HG03095 (cell line): ENCODE measurements at regions not wholly inside any gene's neighbourhood (a gene's known extent, or its start where the extent isn't known, plus 50 kb on each side); places are given as distances from the start of the nearest gene placed in this dataset.
"Not testable (repeated sequence)": the region's sequence is repeated elsewhere in the genome, so short reads cannot be mapped to it uniquely, and the experiment has no call there.

Experiments used
- ATAC-seq: cut with Tn5 transposase; IDR thresholded peaks from one replicate; pipeline ENCODE4 v1.9.1; 2021; ENCODE audit warnings: moderate library complexity; ENCODE audit not compliant: unreplicated experiment

DNA sequence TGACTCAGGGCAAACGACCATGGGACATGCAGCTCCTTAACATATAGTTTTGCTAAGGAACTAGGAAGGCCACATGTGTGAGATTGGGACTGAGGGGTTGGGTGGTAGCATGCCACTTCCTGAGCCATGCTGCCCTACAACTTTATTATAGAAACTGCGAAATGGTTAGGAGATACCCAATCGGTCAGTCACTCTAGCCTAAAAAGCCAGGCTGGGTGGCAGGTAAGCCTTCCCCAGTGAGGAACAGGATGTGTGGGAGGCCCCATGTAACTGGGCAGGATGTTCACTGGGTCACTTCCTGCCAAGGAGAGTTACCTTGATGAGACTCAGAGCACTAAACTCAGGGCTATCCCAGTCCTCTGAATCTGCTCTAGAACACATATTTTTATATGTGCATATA lies 123.5 kb downstream of the MAP3K7 start:
- no peak for ATAC-seq

- ATAC-seq: no peak
Observed at GRCh38 chr6:90462102-90462501, 124.8 kb downstream of the MAP3K7 start.

GRCh38 chr6:90461383-90461782 lies 125.5 kb downstream of the MAP3K7 start:
- no peak for ATAC-seq

DNA sequence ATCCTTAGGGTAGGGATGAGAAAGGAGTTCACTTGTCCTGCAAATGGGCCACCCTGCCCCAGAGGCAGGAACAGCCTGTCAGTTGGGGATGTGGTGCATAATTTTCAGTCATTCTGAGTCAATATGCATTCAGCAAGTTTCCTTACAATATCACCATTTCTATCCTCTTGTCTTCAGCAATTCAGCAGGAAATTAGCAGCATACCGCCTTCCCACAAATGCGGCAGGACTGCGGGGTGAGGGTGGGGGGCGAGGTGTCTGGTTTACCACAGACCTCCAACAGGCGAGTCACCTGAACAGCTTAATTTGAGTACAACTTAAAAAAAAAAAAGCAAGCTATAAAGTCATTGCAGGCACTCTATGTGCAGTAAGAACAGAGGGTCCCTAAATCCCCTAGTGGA lies 126.8 kb downstream of the MAP3K7 start:
- no peak for ATAC-seq

DNA sequence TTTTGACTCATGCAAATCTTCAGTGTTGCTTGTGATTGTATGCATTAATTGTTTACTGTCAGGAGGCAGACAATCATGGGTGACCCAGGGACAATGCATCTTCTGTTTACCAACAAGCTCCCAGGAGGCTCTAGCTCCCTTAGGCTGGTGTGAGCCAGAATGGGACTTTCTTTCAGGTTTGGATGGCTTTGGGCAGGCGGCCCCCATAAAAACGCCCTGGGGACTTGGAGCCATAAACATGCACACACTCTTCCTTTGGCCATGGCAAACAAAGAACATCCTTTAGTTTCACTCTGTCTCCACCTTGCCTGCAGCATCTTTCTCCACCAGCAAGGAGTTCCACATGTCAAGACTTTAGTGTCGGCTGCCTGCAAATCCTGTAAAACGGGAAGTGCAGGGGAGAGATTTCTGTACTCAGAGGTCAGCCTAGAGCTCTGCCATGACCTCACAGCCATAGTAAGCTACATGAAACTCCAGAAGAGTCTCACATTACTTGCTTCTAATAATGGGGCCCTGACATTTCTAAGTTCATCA lies 127.6 kb downstream of the MAP3K7 start:
- no peak for ATAC-seq

DNA sequence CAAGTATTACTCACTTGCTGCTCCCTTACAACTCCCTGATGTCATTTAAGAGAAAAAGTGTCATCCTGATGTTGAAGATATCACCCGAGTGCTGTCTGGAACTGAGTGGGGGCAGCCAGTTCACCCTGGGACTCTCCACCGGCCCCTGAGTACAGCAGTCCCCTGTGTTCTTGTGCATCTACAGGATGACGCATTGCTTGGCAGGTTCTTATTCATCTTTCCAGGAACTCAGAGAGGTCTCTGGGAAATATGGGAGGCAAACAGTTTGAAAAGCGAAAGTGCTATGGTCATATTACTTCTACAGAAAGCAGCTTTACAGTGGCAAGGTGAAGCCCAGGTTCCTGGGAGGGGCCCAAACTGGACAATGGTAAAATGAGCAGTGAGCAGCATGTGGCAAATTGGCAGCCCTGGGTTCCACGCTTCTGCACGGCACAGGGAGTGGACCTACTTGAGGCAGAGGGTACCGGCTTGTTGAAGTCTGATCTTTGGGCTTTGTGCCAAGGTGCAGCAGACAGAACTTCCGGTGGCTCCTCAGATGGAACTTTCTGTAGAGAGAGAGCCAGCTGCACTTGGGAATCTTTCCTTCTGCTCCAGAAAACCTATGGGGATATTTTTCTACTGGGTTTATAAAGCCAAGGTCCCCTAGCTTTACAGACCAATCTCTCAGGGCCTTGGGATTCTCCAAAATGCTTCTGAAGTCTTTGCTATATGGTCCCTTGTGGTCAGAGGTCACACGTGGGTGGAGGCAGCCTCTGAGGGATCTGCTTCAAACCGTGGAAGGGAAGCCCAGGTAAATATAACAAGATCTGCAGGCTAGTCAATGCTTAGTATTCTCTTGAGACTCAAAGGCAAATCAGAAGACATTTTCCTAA lies 128.3 kb downstream of the MAP3K7 start:
- ATAC-seq: no peak

GRCh38 chr6:90457867-90458259 lies 129.0 kb downstream of the MAP3K7 start:
- no peak for ATAC-seq

DNA sequence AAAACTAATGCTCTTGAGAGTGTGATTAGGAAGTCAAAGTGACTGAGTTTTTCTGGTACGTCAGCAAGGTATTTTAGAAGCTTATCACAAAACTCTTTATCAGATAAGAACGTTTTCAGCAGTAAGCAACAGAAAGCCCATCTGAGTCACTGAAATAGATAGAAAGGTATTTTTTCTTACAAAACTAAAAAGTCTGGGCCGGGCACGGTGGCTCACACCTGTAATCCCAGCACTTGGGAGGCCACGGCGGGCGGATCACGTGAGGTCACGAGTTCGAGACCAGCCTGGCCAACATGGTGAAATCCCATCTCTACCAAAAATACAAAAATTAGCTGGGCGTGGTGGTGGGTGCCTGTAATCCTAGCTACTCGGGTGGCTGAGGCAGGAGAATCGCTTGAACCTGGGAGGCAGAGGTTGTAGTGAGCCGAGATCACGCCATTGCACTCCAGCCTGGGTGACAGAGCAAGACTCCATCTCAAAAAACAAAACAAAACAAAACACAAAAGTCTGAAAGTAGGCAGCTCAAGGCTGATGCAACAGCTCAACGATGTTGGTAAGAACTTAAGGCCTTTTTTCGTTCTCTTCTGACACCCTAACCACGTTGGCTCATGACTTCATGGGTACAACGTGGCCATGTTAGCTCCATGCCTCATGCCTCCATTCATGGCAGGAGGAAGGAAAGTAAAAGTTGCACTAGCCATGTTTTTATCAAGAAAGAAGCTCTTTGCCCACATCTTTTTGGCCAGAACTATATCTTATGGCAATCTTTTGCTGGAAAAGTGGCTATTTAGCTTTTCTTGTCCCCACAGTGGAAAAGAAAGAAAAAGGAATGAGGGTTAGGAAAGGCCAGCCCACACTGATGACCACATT lies 129.6 kb downstream of the MAP3K7 start:
- ATAC-seq: not testable (repeated sequence)

- no peak for ATAC-seq
Observed at GRCh38 chr6:90456001-90456400, 130.9 kb downstream of the MAP3K7 start.

GRCh38 chr6:90454836-90455427 lies 131.9 kb downstream of the MAP3K7 start:
- ATAC-seq: no peak

GRCh38 chr6:90450268-90450953 lies 136.5 kb downstream of the MAP3K7 start:
- no peak for ATAC-seq

DNA sequence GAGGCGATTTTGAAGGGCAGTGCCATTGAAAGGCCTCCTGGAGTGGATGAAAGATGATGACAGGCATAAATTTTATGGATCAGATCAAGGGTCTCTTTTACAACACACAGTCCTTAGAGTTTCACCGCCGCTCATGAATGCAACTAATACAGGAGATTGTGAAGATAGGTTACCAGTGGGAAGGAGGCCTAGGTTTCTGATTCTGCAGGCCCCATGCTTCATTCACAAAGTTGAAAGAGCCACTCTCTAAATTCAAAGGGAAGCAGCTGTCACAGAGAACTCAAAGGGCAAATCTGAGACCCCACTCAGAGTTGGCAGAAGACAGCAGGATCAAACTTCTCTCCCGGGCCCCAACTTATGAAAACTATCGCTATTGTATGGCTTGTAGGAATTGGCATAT lies 137.6 kb downstream of the MAP3K7 start:
- no peak for ATAC-seq

DNA sequence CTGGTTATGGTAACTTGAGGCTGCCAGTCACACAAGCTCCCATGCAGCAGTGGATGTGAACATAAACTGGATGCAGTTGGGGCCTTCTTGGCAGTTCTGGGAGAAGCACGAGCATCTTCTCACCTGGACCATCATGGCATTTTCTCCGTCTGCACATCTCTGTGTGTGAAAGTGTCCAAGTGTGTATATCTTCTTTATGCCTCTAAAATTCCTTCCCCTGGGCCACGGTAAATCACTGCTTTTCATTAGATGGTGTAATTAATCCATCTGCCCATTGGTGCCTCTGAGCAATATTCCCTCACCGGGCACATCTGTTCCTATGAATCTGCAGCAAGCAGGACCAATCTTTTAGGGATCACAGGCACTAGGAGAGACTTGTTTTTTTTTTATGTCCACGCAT lies 138.0 kb downstream of the MAP3K7 start:
- ATAC-seq: no peak

- no peak for ATAC-seq
Observed at GRCh38 chr6:90446164-90446563, 140.7 kb downstream of the MAP3K7 start.

DNA sequence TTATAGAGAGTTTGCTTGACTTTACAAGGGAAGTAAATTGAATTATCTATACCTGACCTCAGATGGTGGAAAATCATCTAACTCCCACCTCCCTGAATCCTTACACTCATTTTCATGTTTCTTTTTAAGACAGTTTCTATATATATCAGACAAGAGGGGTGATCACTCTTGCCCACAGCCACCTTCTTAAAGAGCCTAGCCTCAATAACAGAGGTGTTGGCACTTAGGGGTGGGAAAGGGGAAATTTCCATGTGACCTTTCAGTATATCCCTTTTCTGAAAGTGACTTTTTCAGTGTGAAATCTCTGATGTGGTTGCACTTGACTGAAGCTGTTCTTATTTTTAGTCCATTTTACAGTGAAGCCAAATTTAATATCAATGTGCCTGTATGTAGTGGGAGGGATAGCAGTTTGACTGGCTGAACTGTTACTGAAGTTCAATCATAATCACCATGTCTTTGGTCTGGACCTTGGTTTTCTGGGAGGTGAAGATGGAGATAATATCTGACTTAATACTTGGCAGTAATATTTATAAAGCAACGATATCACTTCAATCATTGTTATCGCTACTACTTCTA lies 141.3 kb downstream of the MAP3K7 start:
- ATAC-seq: no peak

GRCh38 chr6:90444160-90444714 lies 142.6 kb downstream of the MAP3K7 start:
- no peak for ATAC-seq

DNA sequence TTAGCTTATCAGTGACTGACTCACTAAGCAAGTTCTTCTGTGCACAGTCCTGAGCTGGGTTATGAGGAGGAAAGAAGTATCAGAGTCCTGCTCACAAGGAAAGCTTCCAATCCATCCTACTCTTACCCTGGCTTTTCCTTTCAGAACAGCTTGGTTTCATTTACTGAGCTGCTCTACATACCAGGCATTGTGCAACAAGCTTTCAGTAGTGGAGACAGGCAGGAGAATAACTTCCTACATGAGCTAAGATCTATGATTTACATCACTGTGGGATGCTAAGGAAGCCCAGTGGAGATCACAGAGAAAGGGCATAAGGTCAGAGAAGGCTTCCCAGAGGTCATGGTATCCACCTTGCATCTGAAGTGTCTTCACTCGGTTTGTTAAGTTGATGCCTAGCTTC lies 144.5 kb downstream of the MAP3K7 start:
- no peak for ATAC-seq

DNA sequence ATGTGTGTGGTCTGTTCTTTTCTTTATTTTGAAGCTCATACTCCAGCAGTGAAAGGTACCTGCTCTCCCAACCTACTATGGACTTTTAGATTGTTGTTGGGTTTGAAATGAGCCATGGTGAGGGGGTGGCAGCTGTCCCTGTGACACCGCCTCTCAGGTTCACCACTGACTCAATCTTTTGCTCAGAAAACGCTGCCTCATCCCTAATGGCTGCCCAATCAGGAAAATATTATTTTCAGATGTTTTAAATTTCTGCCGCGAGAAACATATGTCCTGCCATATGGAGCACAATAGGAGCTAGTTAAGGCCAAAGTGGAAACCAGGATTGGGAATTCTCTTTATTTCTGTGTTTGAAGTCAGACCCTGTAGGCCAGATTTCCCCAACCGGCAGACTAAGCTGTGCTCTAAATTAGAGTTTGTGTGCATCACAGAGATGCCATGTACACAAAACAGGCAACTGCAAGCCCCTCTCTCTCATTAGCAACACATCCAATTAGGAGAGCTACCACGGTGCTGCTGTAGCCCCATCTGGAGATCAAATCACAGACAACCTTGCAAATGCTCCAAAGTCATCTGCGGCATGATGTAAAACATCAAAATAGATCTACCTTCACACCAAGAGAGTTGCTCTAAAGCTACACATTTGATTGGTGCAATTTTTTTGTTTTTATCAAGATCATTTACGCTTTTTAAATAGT lies 144.1 kb upstream of the BACH2 start:
- ATAC-seq: no peak

GRCh38 chr6:90439586-90439985 lies 142.9 kb upstream of the BACH2 start:
- ATAC-seq: no peak

- no peak for ATAC-seq
Observed at GRCh38 chr6:90436403-90436802, 139.8 kb upstream of the BACH2 start.
